ENCODE measurements at regions not wholly inside any gene's neighbourhood (a gene's known extent, or its start where the extent isn't known, plus 50 kb on each side); places are given as distances from the start of the nearest gene placed in this dataset.

DNA sequence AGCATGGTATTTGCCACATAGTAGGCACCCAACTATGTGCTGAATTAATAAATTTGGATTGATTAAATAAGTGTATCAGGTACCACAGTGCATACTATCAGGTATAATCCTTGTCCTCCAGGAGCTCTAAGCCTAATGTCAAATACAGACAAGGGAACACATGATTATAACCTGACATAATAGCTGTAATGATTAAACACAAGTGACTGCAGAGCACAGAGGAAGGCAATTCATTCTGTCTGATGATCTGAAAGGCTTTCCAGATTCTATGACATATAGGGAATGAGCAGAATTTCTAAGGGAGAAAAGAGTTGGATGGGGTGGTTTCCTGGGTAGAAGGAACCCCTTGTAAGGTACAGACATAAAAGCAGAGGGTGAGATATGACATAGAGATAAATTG lies 273.5 kb downstream of the KIF2B start:
- DNase-seq (ENCODE audit: low spot score), result no peak
- Histone ChIP-seq H3K27ac (ENCODE audit: poor library complexity, severe bottlenecking) (no peak overlapping the region), H3K4me3 (ENCODE audit: severe bottlenecking) (no peak overlapping the region), H3K9me3 (ENCODE audit: severe bottlenecking) (no peaks in the 10 kb centered on the region), H3K27me3 (ENCODE audit: insufficient read depth, poor library complexity, severe bottlenecking) (no peaks in the 10 kb centered on the region), H3K4me1 (ENCODE audit: insufficient read depth, poor library complexity, severe bottlenecking) (no peaks in the 10 kb centered on the region), H3K36me3 (ENCODE audit: low read depth) (no peaks in the 10 kb centered on the region)
- TF ChIP-seq, protein P1, sequence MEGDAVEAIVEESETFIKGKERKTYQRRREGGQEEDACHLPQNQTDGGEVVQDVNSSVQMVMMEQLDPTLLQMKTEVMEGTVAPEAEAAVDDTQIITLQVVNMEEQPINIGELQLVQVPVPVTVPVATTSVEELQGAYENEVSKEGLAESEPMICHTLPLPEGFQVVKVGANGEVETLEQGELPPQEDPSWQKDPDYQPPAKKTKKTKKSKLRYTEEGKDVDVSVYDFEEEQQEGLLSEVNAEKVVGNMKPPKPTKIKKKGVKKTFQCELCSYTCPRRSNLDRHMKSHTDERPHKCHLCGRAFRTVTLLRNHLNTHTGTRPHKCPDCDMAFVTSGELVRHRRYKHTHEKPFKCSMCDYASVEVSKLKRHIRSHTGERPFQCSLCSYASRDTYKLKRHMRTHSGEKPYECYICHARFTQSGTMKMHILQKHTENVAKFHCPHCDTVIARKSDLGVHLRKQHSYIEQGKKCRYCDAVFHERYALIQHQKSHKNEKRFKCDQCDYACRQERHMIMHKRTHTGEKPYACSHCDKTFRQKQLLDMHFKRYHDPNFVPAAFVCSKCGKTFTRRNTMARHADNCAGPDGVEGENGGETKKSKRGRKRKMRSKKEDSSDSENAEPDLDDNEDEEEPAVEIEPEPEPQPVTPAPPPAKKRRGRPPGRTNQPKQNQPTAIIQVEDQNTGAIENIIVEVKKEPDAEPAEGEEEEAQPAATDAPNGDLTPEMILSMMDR (IDR thresholded peaks at IDR 0.05; ENCODE audit: poor library complexity, severe bottlenecking), result no peak
- no peak for ATAC-seq (ENCODE audit: low read depth)

DNA sequence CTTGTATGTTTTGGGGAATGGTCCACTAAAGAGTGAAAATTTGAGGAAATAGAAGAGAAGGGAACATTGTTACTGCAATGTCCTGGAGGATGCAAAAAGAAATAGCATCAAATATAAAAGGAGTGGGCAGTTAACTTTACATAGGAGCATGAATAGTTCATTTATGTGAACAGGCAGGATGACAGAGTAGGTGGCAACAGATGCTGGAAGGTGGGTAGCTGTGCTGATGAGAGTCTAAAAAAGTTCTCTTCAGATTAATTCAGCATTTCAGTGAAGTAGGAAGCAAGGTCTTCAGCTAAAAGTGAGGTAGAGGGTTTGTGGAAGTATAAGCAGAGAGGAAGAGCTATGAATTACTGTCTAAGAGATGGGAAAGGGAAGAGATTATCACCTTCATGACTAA lies 276.5 kb downstream of the KIF2B start:
- no peaks in the 10 kb centered on the region for H3K36me3 ChIP-seq (ENCODE audit: low read depth)
- no peak overlapping the region for H3K27ac ChIP-seq (ENCODE audit: poor library complexity, severe bottlenecking)
- H3K9me3 ChIP-seq (ENCODE audit: severe bottlenecking), result no peaks in the 10 kb centered on the region
- H3K27me3 ChIP-seq (ENCODE audit: insufficient read depth, poor library complexity, severe bottlenecking), result no peaks in the 10 kb centered on the region
- H3K4me1 ChIP-seq (ENCODE audit: insufficient read depth, poor library complexity, severe bottlenecking), result no peaks in the 10 kb centered on the region
- H3K4me3 ChIP-seq (ENCODE audit: severe bottlenecking), result no peak overlapping the region
- ATAC-seq (ENCODE audit: low read depth) (no peak), DNase-seq (ENCODE audit: low spot score) (no peak)
- TF ChIP-seq, protein P1 (IDR thresholded peaks at IDR 0.05; ENCODE audit: poor library complexity, severe bottlenecking), result no peak

DNA sequence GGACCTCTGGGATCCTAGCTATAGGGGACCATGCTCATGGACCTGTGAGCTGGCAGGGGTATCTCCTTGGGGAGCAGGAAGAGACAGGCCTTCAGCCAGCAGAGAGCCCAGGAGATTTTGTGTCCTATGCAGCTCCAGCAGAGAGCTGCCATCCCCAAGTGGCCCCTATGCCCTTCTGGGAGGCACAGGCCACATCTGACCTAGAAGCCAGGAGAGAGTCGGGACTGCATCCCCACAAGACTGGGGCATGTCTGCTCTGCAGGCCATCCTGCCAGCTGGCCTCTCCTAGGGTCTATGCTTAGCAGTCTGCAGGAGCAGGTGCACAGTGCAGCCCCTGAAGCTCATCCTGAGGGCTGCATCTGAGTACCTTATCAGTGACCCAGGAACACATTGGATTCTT lies 279.5 kb downstream of the KIF2B start:
- TF ChIP-seq, protein P1 (IDR thresholded peaks at IDR 0.05; ENCODE audit: poor library complexity, severe bottlenecking), result no peak
- Histone ChIP-seq H3K27me3 (ENCODE audit: insufficient read depth, poor library complexity, severe bottlenecking) (no peaks in the 10 kb centered on the region), H3K9me3 (ENCODE audit: severe bottlenecking) (no peaks in the 10 kb centered on the region), H3K4me3 (ENCODE audit: severe bottlenecking) (no peak overlapping the region), H3K36me3 (ENCODE audit: low read depth) (no peaks in the 10 kb centered on the region), H3K4me1 (ENCODE audit: insufficient read depth, poor library complexity, severe bottlenecking) (no peaks in the 10 kb centered on the region), H3K27ac (ENCODE audit: poor library complexity, severe bottlenecking) (no peak overlapping the region)
- ATAC-seq (ENCODE audit: low read depth), result no peak
- no peak for DNase-seq (ENCODE audit: low spot score)

DNA sequence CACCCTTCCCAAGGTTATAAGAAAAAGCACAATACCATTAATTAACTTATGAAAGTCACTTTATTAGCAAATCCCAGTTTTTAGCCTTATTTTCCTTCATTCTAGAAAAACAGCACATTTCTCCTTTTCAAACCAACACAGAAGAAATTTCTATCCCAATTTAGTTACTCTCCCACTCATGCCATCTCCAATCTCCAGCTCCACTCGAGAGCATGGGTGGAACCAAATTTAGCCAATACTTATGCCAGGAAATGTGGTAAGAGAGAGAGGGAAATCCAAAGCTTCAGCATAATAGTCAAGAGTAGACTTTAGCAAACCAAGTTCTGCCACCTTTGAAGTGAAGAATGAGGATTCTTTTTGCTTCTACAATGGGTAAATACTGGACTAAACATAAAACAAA lies 288.8 kb downstream of the KIF2B start:
- Histone ChIP-seq H3K27ac (ENCODE audit: poor library complexity, severe bottlenecking) (no peak overlapping the region), H3K4me1 (ENCODE audit: insufficient read depth, poor library complexity, severe bottlenecking) (no peaks in the 10 kb centered on the region), H3K27me3 (ENCODE audit: insufficient read depth, poor library complexity, severe bottlenecking) (no peaks in the 10 kb centered on the region), H3K4me3 (ENCODE audit: severe bottlenecking) (no peak overlapping the region), H3K9me3 (ENCODE audit: severe bottlenecking) (peaks cover 3% of the 10 kb centered on the region), H3K36me3 (ENCODE audit: low read depth) (no peaks in the 10 kb centered on the region)
- ATAC-seq (ENCODE audit: low read depth) (no peak), DNase-seq (ENCODE audit: low spot score) (no peak)
- TF ChIP-seq, protein P1 (IDR thresholded peaks at IDR 0.05; ENCODE audit: poor library complexity, severe bottlenecking), result no peak

DNA sequence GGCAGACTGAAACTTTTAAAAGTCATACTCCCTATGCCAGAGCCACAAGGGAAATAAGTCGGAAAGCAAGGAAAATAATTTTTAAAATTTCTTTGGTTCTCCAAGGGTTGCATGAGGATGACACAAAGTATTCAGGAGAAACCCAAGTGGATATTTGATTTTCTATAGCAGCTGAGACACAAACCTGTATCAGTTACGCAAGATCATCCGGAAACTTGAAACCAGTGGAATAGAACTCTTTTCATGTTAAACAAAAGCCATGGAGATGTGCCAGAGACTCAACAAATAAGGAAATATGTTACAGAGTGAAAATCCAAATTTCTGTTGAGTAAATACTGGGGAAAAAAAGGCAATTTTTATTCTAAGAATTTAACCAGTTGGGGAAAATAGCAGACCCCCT lies 294.7 kb downstream of the KIF2B start:
- H3K4me3 ChIP-seq (ENCODE audit: severe bottlenecking), result no peak overlapping the region
- DNase-seq (ENCODE audit: low spot score) (no peak), ATAC-seq (ENCODE audit: low read depth) (no peak)
- no peaks in the 10 kb centered on the region for H3K36me3 ChIP-seq (ENCODE audit: low read depth)
- TF ChIP-seq, protein P1 (IDR thresholded peaks at IDR 0.05; ENCODE audit: poor library complexity, severe bottlenecking), result no peak
- H3K27me3 ChIP-seq (ENCODE audit: insufficient read depth, poor library complexity, severe bottlenecking), result no peaks in the 10 kb centered on the region
- no peaks in the 10 kb centered on the region for H3K4me1 ChIP-seq (ENCODE audit: insufficient read depth, poor library complexity, severe bottlenecking)
- H3K9me3 ChIP-seq (ENCODE audit: severe bottlenecking), result no peaks in the 10 kb centered on the region
- H3K27ac ChIP-seq (ENCODE audit: poor library complexity, severe bottlenecking), result no peak overlapping the region
